Effector memory CD4-positive, alpha-beta T cell (primary cell): ENCODE measurements at regions not wholly inside any gene's neighbourhood (a gene's known extent, or its start where the extent isn't known, plus 50 kb on each side); places are given as distances from the start of the nearest gene placed in this dataset.

Experiments
- DNase-seq, 3 donors: peaks; one replicate each; pipeline ENCODE4 v3.0.0-alpha.2; 2020
- H3K27ac ChIP-seq: 2 replicates; pipeline ENCODE4 v1.7.0; 2013; ENCODE audit warnings: mild to moderate bottlenecking, low read length, moderate library complexity; ENCODE audit not compliant: insufficient read depth, poor library complexity, severe bottlenecking
- H3K27me3 ChIP-seq: replicated peaks from 2 replicates; pipeline ENCODE4 v1.7.0; 2013; ENCODE audit warnings: mild to moderate bottlenecking, low read length; ENCODE audit not compliant: insufficient read depth, control insufficient read depth, poor library complexity, severe bottlenecking
- H3K36me3 ChIP-seq: 2 replicates; pipeline ENCODE4 v1.7.0; 2013; ENCODE audit warnings: mild to moderate bottlenecking, low read length, moderate library complexity; ENCODE audit not compliant: control insufficient read depth, insufficient read depth
- H3K4me1 ChIP-seq: 2 replicates; pipeline ENCODE4 v1.7.0; 2013; ENCODE audit warnings: low read length, mild to moderate bottlenecking; ENCODE audit not compliant: control insufficient read depth, insufficient read depth, poor library complexity, severe bottlenecking
- H3K4me3 ChIP-seq: 2 replicates; pipeline ENCODE4 v1.7.0; 2013; ENCODE audit warnings: low read length, low read depth, mild to moderate bottlenecking; ENCODE audit not compliant: insufficient read depth, poor library complexity, severe bottlenecking
- H3K9me3 ChIP-seq: 2 replicates; pipeline ENCODE4 v1.7.0; 2013; ENCODE audit warnings: mild to moderate bottlenecking, low read length, moderate library complexity; ENCODE audit not compliant: control insufficient read depth

DNA sequence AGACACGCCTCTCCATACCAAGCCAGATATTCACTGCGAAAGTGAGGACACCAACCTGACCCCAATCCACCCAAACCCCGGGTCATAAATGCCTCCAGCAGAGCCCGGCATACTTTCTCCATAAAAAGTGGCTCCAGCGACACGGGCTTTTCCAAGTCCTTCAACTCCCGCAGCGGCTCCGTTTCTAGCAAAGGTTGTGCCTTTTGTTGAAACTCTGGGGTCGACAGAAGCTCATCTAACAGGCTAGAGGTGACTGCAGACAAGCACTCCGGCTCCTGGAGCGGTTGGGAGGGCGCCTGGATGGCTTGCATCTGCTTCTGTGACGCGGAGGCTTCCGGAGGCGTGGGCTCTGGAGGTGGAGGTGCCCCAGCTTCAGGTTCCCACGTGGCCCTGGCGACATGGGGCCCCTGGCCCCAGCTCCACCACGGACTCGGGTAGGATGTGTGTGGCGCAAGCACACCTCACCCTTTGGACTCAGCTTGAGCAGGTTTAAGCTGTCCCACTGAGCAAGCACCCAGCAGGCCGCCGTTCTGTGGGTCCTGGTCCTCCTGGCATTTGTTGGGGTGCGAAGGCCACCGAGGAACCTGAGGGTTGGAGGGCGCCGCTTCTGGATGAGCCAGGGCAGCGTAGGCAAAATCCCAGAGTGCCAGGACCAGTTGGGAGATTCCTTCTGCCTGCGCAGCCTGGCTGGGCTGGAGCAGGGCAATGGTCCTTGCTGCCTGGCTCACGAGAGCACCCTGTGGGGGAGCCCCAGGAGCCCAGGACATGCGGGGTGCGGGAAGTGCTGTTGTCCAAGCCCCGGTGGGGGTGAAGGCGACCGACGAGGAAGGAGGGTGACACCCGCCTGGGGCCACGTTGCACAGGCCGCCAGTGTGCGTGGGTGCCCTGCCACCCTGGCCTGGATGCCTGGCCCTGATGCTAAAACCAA lies 186.3 kb downstream of the ALG10 start:
- Histone ChIP-seq H3K4me1 (no peaks in the 10 kb centered on the region), H3K9me3 (no peaks in the 10 kb centered on the region), H3K36me3 (no peaks in the 10 kb centered on the region), H3K27ac (no peak overlapping the region), H3K27me3 (no peaks in the 10 kb centered on the region), H3K4me3 (no peak overlapping the region)
- DNase-seq = no peak

DNA sequence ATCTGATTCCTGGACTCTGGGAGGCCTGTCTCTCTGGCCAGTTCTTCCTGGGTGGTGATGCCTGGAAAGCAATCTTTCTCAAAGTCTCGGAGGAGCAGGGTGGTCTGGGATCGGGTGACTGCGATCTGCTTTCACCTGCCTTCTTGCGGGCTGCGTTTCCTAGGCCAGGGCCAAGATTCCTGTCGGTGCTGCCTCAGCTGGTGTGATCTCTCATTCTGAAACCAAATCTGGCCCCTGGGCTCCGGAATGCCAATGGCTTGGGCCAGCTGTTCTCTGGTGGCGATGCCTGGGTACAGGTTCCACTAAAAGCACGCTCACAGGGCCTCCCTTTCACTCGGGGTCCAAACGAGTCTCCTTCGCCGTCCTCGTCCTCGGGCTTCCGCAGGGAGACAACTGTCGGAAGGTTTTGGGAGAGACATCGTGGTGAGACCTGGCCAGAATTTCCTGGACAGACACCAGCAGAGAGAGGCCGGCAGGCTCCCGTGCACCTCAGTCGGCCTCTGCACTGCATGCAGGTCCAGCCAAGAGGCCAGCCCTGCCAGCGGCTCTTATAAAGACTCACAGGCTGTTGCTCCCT lies 187.1 kb downstream of the ALG10 start:
- Histone ChIP-seq H3K27ac (no peak overlapping the region), H3K36me3 (no peaks in the 10 kb centered on the region), H3K4me1 (no peaks in the 10 kb centered on the region), H3K27me3 (no peaks in the 10 kb centered on the region), H3K9me3 (no peaks in the 10 kb centered on the region), H3K4me3 (no peak overlapping the region)
- no peak for DNase-seq

GRCh38 chr12:34210183-34210582 lies 187.9 kb downstream of the ALG10 start:
- Histone ChIP-seq H3K4me3 (no peak overlapping the region), H3K27ac (no peak overlapping the region), H3K27me3 (no peaks in the 10 kb centered on the region), H3K9me3 (no peaks in the 10 kb centered on the region), H3K36me3 (no peaks in the 10 kb centered on the region), H3K4me1 (no peaks in the 10 kb centered on the region)
- no peak for DNase-seq

- H3K4me1 ChIP-seq = no peaks in the 10 kb centered on the region
- no peaks in the 10 kb centered on the region for H3K9me3 ChIP-seq
- no peak overlapping the region for H3K27ac ChIP-seq
- H3K4me3 ChIP-seq = no peak overlapping the region
- DNase-seq = no peak
- no peaks in the 10 kb centered on the region for H3K27me3 ChIP-seq
- no peaks in the 10 kb centered on the region for H3K36me3 ChIP-seq
Observed at GRCh38 chr12:34210689-34211530, 188.6 kb downstream of the ALG10 start.

DNA sequence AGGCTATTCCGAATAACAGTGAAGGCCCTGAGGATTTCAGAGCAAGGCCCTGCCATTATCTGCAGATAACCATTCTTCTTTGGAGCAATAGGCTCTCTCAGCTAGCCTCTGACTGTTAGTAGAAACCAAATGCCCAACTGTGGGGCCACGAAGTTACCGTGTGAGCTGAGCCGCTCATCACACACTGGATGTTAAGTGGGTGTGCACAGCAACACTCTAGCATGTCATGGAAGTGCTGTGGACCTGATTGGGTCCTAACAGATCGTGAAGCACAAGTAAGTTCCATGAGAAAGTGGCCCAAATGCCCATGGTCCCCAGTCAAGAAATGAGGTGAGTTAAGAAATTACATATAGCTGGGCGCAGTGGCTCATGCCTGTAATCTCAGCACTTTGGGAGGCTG lies 190.4 kb downstream of the ALG10 start:
- Histone ChIP-seq H3K27ac (no peak overlapping the region), H3K36me3 (no peaks in the 10 kb centered on the region), H3K4me3 (no peak overlapping the region), H3K27me3 (no peaks in the 10 kb centered on the region), H3K4me1 (no peaks in the 10 kb centered on the region), H3K9me3 (no peaks in the 10 kb centered on the region)
- no peak for DNase-seq

DNA sequence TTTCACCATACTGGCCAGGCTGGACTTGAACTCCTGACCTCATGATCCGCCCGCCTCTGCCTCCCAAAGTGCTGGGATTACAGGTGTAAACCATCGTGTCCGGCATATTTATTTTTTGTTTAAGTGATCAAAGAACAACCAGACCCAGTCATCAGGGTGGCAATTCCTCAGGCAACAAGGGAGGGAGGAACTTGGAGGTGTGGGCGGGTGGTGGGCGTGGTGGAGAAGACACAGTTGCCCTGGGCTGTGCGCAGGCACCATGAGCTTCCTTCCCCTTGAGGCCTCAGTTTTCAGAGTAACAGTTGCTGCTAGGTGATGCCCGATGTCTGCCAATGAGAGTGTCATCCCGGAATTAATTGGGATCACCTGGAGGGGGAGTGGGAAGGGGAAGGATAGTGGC lies 191.7 kb downstream of the ALG10 start:
- H3K4me1 ChIP-seq = no peaks in the 10 kb centered on the region
- no peaks in the 10 kb centered on the region for H3K27me3 ChIP-seq
- no peak overlapping the region for H3K27ac ChIP-seq
- DNase-seq = no peak
- no peaks in the 10 kb centered on the region for H3K9me3 ChIP-seq
- no peak overlapping the region for H3K4me3 ChIP-seq
- H3K36me3 ChIP-seq = no peaks in the 10 kb centered on the region

DNA sequence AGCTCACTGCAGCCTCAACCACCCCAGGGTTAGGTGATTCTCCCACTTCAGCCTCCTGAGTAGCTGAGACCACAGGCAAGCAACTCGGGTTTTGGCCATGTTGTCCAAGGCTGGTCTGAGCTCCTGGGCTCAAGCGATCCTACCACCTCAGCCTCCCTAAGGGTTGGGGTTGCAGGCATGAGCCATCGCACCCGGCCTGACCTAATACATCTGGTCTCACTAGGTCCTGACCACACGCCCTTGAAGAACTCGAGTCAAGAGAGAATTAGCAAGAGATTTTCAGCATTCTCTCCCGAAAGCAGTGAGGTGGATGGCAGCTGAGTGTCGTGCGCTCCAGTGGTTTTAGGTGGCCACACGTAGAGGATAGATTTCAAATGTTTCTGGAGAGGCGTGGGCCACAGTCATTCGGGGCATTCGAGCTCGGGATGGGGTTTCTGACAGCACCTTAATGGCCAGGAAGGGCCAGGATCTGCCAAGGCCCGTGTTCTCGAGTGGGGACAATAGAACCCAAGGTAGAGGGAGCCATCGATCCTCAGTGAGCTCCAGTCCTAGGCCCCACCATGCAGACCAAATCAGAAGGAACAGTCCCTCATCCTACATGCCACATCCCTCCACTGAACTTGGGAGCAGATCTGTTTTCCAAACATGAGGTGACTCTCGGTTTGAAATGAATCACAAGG lies 193.1 kb downstream of the ALG10 start:
- H3K27me3 ChIP-seq = no peaks in the 10 kb centered on the region
- DNase-seq = no peak
- no peak overlapping the region for H3K27ac ChIP-seq
- H3K4me1 ChIP-seq = no peaks in the 10 kb centered on the region
- no peak overlapping the region for H3K4me3 ChIP-seq
- no peaks in the 10 kb centered on the region for H3K36me3 ChIP-seq
- no peaks in the 10 kb centered on the region for H3K9me3 ChIP-seq

- Histone ChIP-seq H3K36me3 (no peaks in the 10 kb centered on the region), H3K27me3 (no peaks in the 10 kb centered on the region), H3K27ac (no peak overlapping the region), H3K4me3 (no peak overlapping the region), H3K4me1 (no peaks in the 10 kb centered on the region), H3K9me3 (no peaks in the 10 kb centered on the region)
- no peak for DNase-seq
Observed at GRCh38 chr12:34215893-34216285, 193.6 kb downstream of the ALG10 start.

DNA sequence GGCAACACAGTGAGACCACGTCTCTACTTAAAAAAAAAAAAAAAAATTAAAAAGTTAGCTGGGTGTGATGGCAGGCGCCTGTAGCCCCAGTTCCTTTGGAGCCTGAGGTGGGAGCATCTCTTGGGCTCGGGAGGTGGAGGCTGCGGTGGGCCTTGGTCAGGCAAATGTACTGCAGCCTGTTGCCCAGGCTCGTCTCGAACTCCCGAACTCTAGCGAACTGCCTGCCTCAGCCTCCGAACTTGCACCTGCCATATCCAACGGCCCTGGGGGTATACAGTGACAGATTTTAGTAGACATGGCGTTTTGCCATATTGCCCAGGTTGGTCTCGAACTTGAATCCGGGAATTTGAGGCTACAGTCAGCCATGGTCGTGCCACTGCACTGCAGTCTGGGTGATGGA lies 195.4 kb downstream of the ALG10 start:
- Histone ChIP-seq H3K36me3 (no peaks in the 10 kb centered on the region), H3K4me1 (no peaks in the 10 kb centered on the region), H3K4me3 (no peak overlapping the region), H3K9me3 (no peaks in the 10 kb centered on the region), H3K27me3 (no peaks in the 10 kb centered on the region), H3K27ac (no peak overlapping the region)
- DNase-seq = no peak
